Naive thymus-derived CD4-positive, alpha-beta T cell (primary cell): ENCODE measurements at regions not wholly inside any gene's neighbourhood (a gene's known extent, or its start where the extent isn't known, plus 50 kb on each side); places are given as distances from the start of the nearest gene placed in this dataset.
A peak's percentile ranks its signal among the peaks of the same experiment; 100 is the strongest.

Source experiments
- ATAC-seq: fragments of 150-1000 bp; cut with Tn5 transposase; 2 replicates; pipeline ENCODE4 v1.10.0; 2021; ENCODE audit warnings: mild to moderate bottlenecking, moderate library complexity
- CTCF ChIA-PET: fragments of 350-600 bp; sonication (Branson Sonifier 250); formaldehyde crosslinking; loops from one replicate; lab custom pipeline; 2021; ENCODE audit warnings: antibody characterized with exemption; lab: Charles Lee
- POLR2A ChIA-PET: fragments of 350-600 bp; sonication (Branson Sonifier 250); formaldehyde crosslinking; loops from one replicate; lab custom pipeline; 2021; ENCODE audit warnings: antibody characterized with exemption, inconsistent platforms; lab: Charles Lee
- DNase-seq, 9 donors: peaks; one replicate each; pipeline versions ENCODE4 v3.0.0 to v3.0.0-alpha.2; 2020 to 2022; ENCODE audit warnings: mixed read lengths in 1 of 9
- H3K27ac ChIP-seq: one replicate; pipeline ENCODE4 v1.7.0; 2013; ENCODE audit warnings: mild to moderate bottlenecking, low read depth, low read length, moderate library complexity
- H3K27me3 ChIP-seq, 2 donors: one replicate each; pipeline ENCODE4 v1.7.0; 2013; ENCODE audit warnings: low read length in 2 of 2, mild to moderate bottlenecking in 2 of 2, moderate library complexity in 2 of 2; ENCODE audit not compliant: control insufficient read depth in 2 of 2, insufficient read depth in 2 of 2
- H3K36me3 ChIP-seq, 3 experiments: 1 replicate in 2 of 3; 2 replicates in 1 of 3; pipeline ENCODE4 v1.7.0; 2013; ENCODE audit warnings: low read length in 3 of 3, mild to moderate bottlenecking in 3 of 3, moderate library complexity in 1 of 3; ENCODE audit not compliant: insufficient read depth in 3 of 3, control insufficient read depth in 2 of 3
- H3K4me1 ChIP-seq, 2 donors: one replicate each; pipeline ENCODE4 v1.7.0; 2013; ENCODE audit warnings: low read length in 2 of 2, mild to moderate bottlenecking in 2 of 2, moderate library complexity in 1 of 2; ENCODE audit not compliant: control insufficient read depth in 2 of 2, insufficient read depth in 2 of 2
- H3K4me3 ChIP-seq: 2 replicates; pipeline ENCODE4 v1.7.0; 2013; ENCODE audit warnings: mild to moderate bottlenecking, low read length
- H3K9me3 ChIP-seq, 3 experiments: 1 replicate in 2 of 3; 2 replicates in 1 of 3; pipeline ENCODE4 v1.7.0; 2013; ENCODE audit warnings: low read length in 3 of 3; ENCODE audit not compliant: control insufficient read depth in 2 of 3
- H3K27ac Mint-ChIP-seq, 9 donors: one replicate each; pipeline ENCODE4 v1.8.0; 2020 to 2022; ENCODE audit warnings: mixed read lengths in 9 of 9, mild to moderate bottlenecking in 8 of 9, moderate library complexity in 5 of 9, inconsistent platforms in 2 of 9
- H3K27me3 Mint-ChIP-seq, 5 donors: one replicate each; pipeline ENCODE4 v1.8.0; 2021 to 2022; ENCODE audit warnings: mixed read lengths in 5 of 5, mild to moderate bottlenecking in 1 of 5
- H3K36me3 Mint-ChIP-seq, 5 donors: one replicate each; pipeline ENCODE4 v1.8.0; 2020 to 2022; ENCODE audit warnings: mixed read lengths in 5 of 5, mild to moderate bottlenecking in 3 of 5, inconsistent platforms in 1 of 5
- H3K4me1 Mint-ChIP-seq, 7 donors: one replicate each; pipeline ENCODE4 v1.8.0; 2020 to 2022; ENCODE audit warnings: mixed read lengths in 7 of 7, mild to moderate bottlenecking in 3 of 7, inconsistent platforms in 1 of 7
- H3K4me3 Mint-ChIP-seq, 10 donors: one replicate each; pipeline ENCODE4 v1.8.0; 2020 to 2022; ENCODE audit warnings: mild to moderate bottlenecking in 10 of 10, mixed read lengths in 10 of 10, moderate library complexity in 6 of 10, inconsistent platforms in 2 of 10
- H3K9me3 Mint-ChIP-seq, 11 donors: one replicate each; pipeline ENCODE4 v1.8.0; 2020 to 2022; ENCODE audit warnings: mixed read lengths in 11 of 11, mild to moderate bottlenecking in 4 of 11, inconsistent platforms in 1 of 11, moderate library complexity in 1 of 11
- intact Hi-C, 2 donors: fragments of 100-400 bp; cut with micrococcal nuclease; formaldehyde crosslinking; loops; one replicate each; pipeline ENCODE4 v1.15.1; 2023

- no peak overlapping the region for H3K4me3 ChIP-seq
- POLR2A ChIA-PET: no interaction called here
- Mint-ChIP-seq H3K27ac (no peak overlapping the region), H3K27me3 (no peaks in the 10 kb centered on the region), H3K36me3 (peaks cover 0 to 72% (median 4%) of the 10 kb centered on the region in 5 donors), H3K9me3 (peaks cover 0 to 40% (median 6%) of the 10 kb centered on the region in 11 donors), H3K4me3 (no peak overlapping the region), H3K4me1 (peaks cover 0 to 39% (median 2%) of the 10 kb centered on the region in 7 donors)
- DNase-seq (no peak), ATAC-seq (no peak)
- CTCF ChIA-PET: no interaction called here
- no peaks in the 10 kb centered on the region for H3K4me1 ChIP-seq
- no peaks in the 10 kb centered on the region for H3K9me3 ChIP-seq
- intact Hi-C loops: loop anchor here in 1 of 2 donors (2.0 to 5.0 kb wide), 2 partner anchors 70 to 111 kb away; no protein-coding TSS in a partner anchor
- H3K36me3 ChIP-seq: no peaks in the 10 kb centered on the region
- no peak overlapping the region for H3K27ac ChIP-seq
- H3K27me3 ChIP-seq: no peaks in the 10 kb centered on the region
These were observed 150.0 kb upstream of the AHI1 start for GRCh38 chr6:135647521-135647920.

- Mint-ChIP-seq H3K9me3 (peaks cover 0 to 59% (median 11%) of the 10 kb centered on the region in 11 donors), H3K4me3 (peak overlapping the region in 1 of 10 donors; percentile 52)
These were observed 154.6 kb upstream of the AHI1 start for GRCh38 chr6:135651964-135652755.

GRCh38 chr6:135655055-135655454 is 157.5 kb upstream of the AHI1 start:
- ChIA-PET CTCF (no interaction called here), POLR2A (no interaction called here)
- peaks cover 0 to 24% (median 2%) of the 10 kb centered on the region in 7 donors for H3K4me1 Mint-ChIP-seq
- ATAC-seq (no peak), DNase-seq (no peak)
- H3K9me3 Mint-ChIP-seq: peaks cover 0 to 46% (median 5%) of the 10 kb centered on the region in 11 donors
- no peaks in the 10 kb centered on the region for H3K27me3 Mint-ChIP-seq
- Histone ChIP-seq H3K9me3 (no peaks in the 10 kb centered on the region), H3K4me1 (no peaks in the 10 kb centered on the region), H3K27me3 (no peaks in the 10 kb centered on the region), H3K27ac (no peak overlapping the region), H3K36me3 (no peaks in the 10 kb centered on the region), H3K4me3 (no peak overlapping the region)
- H3K27ac Mint-ChIP-seq: no peak overlapping the region
- H3K4me3 Mint-ChIP-seq: no peak overlapping the region
- intact Hi-C loops: no loop called here
- peaks cover 0 to 58% (median 0%) of the 10 kb centered on the region in 5 donors for H3K36me3 Mint-ChIP-seq

More at GRCh38 chr6:135651964-135652755, 154.6 kb upstream of the AHI1 start:
- H3K36me3 Mint-ChIP-seq: peaks cover 0 to 71% (median 4%) of the 10 kb centered on the region in 5 donors
- Histone ChIP-seq H3K4me1 (no peaks in the 10 kb centered on the region), H3K9me3 (no peaks in the 10 kb centered on the region), H3K27me3 (no peaks in the 10 kb centered on the region), H3K36me3 (no peaks in the 10 kb centered on the region), H3K4me3 (no peak overlapping the region), H3K27ac (no peak overlapping the region)
- intact Hi-C loops: no loop called here
- peak overlapping the region in 2 of 9 donors; percentile 28 to 78 for H3K27ac Mint-ChIP-seq
- H3K27me3 Mint-ChIP-seq: no peaks in the 10 kb centered on the region
- POLR2A ChIA-PET: no interaction called here
- DNase-seq: no peak
- H3K4me1 Mint-ChIP-seq: peaks cover 0 to 17% (median 2%) of the 10 kb centered on the region in 7 donors
- ATAC-seq: peak; percentile 45
- CTCF ChIA-PET: no interaction called here

- peaks cover 0 to 42% (median 4%) of the 10 kb centered on the region in 11 donors for H3K9me3 Mint-ChIP-seq
- no peaks in the 10 kb centered on the region for H3K4me1 ChIP-seq
- peak overlapping the region in 1 of 9 donors; percentile 52 for H3K27ac Mint-ChIP-seq
- no peaks in the 10 kb centered on the region for H3K36me3 ChIP-seq
- H3K4me3 ChIP-seq: no peak overlapping the region
- ATAC-seq (no peak), DNase-seq (no peak)
- intact Hi-C loops: no loop called here
- H3K27ac ChIP-seq: no peak overlapping the region
- H3K4me3 Mint-ChIP-seq: no peak overlapping the region
- H3K9me3 ChIP-seq: no peaks in the 10 kb centered on the region
- peaks cover 0 to 2% (median 0%) of the 10 kb centered on the region in 5 donors for H3K27me3 Mint-ChIP-seq
- no peaks in the 10 kb centered on the region for H3K27me3 ChIP-seq
- H3K4me1 Mint-ChIP-seq: peaks cover 0 to 15% (median 0%) of the 10 kb centered on the region in 7 donors
- H3K36me3 Mint-ChIP-seq: peaks cover 0 to 50% (median 0%) of the 10 kb centered on the region in 5 donors
- POLR2A ChIA-PET: interaction anchor here (0.6 kb wide), 1 partner anchor 276 kb away, joined by 5 read pairs; no protein-coding TSS in a partner anchor
- CTCF ChIA-PET: no interaction called here
These were observed 159.7 kb upstream of the AHI1 start for GRCh38 chr6:135657207-135657606.

- Mint-ChIP-seq H3K36me3 (peaks cover 0 to 52% (median 0%) of the 10 kb centered on the region in 5 donors), H3K9me3 (peaks cover 0 to 45% (median 4%) of the 10 kb centered on the region in 11 donors), H3K27me3 (peaks cover 0 to 2% (median 0%) of the 10 kb centered on the region in 5 donors), H3K4me3 (no peak overlapping the region), H3K27ac (no peak overlapping the region), H3K4me1 (peaks cover 0 to 12% (median 0%) of the 10 kb centered on the region in 7 donors)
- ATAC-seq (no peak), DNase-seq (no peak)
- no peaks in the 10 kb centered on the region for H3K9me3 ChIP-seq
- no peaks in the 10 kb centered on the region for H3K27me3 ChIP-seq
- H3K4me3 ChIP-seq: no peak overlapping the region
- ChIA-PET CTCF (no interaction called here), POLR2A (no interaction called here)
- intact Hi-C loops: no loop called here
- H3K4me1 ChIP-seq: no peaks in the 10 kb centered on the region
- no peak overlapping the region for H3K27ac ChIP-seq
- H3K36me3 ChIP-seq: no peaks in the 10 kb centered on the region
These were observed 160.9 kb upstream of the AHI1 start for GRCh38 chr6:135658481-135658880.

GRCh38 chr6:135658916-135659315 is 161.4 kb upstream of the AHI1 start:
- H3K9me3 ChIP-seq: no peaks in the 10 kb centered on the region
- Mint-ChIP-seq H3K4me3 (peak overlapping the region in 1 of 10 donors; percentile 3), H3K27ac (no peak overlapping the region), H3K27me3 (peaks cover 0 to 2% (median 0%) of the 10 kb centered on the region in 5 donors), H3K4me1 (peaks cover 0 to 11% (median 0%) of the 10 kb centered on the region in 7 donors), H3K36me3 (peaks cover 0 to 53% (median 0%) of the 10 kb centered on the region in 5 donors), H3K9me3 (peaks cover 0 to 48% (median 3%) of the 10 kb centered on the region in 11 donors)
- ChIA-PET POLR2A (no interaction called here), CTCF (no interaction called here)
- DNase-seq: no peak
- H3K36me3 ChIP-seq: no peaks in the 10 kb centered on the region
- intact Hi-C loops: no loop called here
- no peak overlapping the region for H3K4me3 ChIP-seq
- H3K27me3 ChIP-seq: no peaks in the 10 kb centered on the region
- ATAC-seq: no peak
- no peak overlapping the region for H3K27ac ChIP-seq
- no peaks in the 10 kb centered on the region for H3K4me1 ChIP-seq
